Left lung (tissue), 4 donors: ENCODE measurements at regions not wholly inside any gene's neighbourhood (a gene's known extent, or its start where the extent isn't known, plus 50 kb on each side); places are given as distances from the start of the nearest gene placed in this dataset.

Source experiments
- ATAC-seq: fragments of 200-7000 bp; cut with Tn5 transposase; one replicate; pipeline ENCODE4 v1.9.1; 2020; ENCODE audit warnings: moderate library complexity
- DNase-seq, 4 donors: peaks; one replicate each; pipeline ENCODE4 v3.0.0-alpha.2; 2013 to 2020
- H3K27ac ChIP-seq, 2 donors: fragments of 200-600 bp; sonication (generic) in 1 of 2; one replicate each; pipeline versions ENCODE4 v1.5.0 to v1.8.0; 2020 to 2021
- H3K27me3 ChIP-seq, 2 donors: fragments of 200-600 bp; sonication (generic) in 1 of 2; one replicate each; pipeline versions ENCODE4 v1.5.0 to v1.8.0; 2020 to 2021
- H3K36me3 ChIP-seq, 2 donors: fragments of 200-600 bp; sonication (generic) in 1 of 2; one replicate each; pipeline versions ENCODE4 v1.5.0 to v1.8.0; 2020 to 2021
- H3K4me1 ChIP-seq, 2 donors: fragments of 200-600 bp; one replicate each; pipeline ENCODE4 v1.8.0; 2021
- H3K4me3 ChIP-seq, 2 donors: fragments of 200-600 bp; sonication (generic) in 1 of 2; one replicate each; pipeline versions ENCODE4 v1.5.0 to v1.8.0; 2020 to 2021; ENCODE audit warnings: mild to moderate bottlenecking in 1 of 2
- H3K9me3 ChIP-seq, 2 donors: fragments of 200-600 bp; sonication (generic) in 1 of 2; one replicate each; pipeline versions ENCODE4 v1.5.0 to v1.8.0; 2020 to 2021
- CTCF ChIP-seq, 2 donors: fragments of 200-600 bp; sonication (generic) in 1 of 2; IDR thresholded peaks; one replicate each; pipeline versions ENCODE4 v1.5.0 to v1.8.0; 2021; ENCODE audit warnings: antibody characterized with exemption in 2 of 2
- intact Hi-C, 2 donors: fragments of 100-400 bp; cut with DNase I; formaldehyde crosslinking; loops; one replicate each; pipeline versions ENCODE4 v1.11.2 to v1.14.2; 2022
- donor health status: DM: no; HTN: yes; CAD: no.
- donor health status: DM: no; HTN: no; CAD: no.

DNA sequence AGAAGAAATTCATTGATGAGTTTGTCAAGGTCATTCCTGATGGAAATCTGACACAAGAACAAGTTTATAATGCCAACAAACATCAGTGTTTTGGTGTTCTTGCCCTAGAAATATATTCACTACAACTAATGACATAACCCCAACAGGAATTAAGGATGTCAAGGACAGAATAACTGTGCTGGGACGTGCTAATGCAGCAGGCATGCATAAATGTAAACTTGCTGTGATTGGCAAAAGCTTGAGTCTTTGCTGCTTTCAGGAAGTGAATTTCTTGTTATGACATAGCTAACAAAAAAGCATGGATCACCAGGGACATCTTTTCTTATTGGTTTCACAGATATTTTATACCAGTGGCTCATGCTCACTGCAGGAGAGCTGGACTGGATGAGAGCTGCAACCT, 144.6 kb downstream of the KCTD12 start:
- H3K36me3 ChIP-seq, result no peaks in the 10 kb centered on the region
- intact Hi-C loops, result no loop called here
- H3K4me3 ChIP-seq, result no peak overlapping the region
- no peak for TF ChIP-seq CTCF (IDR thresholded peaks at IDR 0.05)
- H3K27ac ChIP-seq, result no peak overlapping the region
- DNase-seq (no peak), ATAC-seq (no peak)
- no peaks in the 10 kb centered on the region for H3K27me3 ChIP-seq
- H3K9me3 ChIP-seq, result peaks cover 0 to 8% of the 10 kb centered on the region in 2 donors
- H3K4me1 ChIP-seq, result peaks cover 0 to 11% of the 10 kb centered on the region in 2 donors

DNA sequence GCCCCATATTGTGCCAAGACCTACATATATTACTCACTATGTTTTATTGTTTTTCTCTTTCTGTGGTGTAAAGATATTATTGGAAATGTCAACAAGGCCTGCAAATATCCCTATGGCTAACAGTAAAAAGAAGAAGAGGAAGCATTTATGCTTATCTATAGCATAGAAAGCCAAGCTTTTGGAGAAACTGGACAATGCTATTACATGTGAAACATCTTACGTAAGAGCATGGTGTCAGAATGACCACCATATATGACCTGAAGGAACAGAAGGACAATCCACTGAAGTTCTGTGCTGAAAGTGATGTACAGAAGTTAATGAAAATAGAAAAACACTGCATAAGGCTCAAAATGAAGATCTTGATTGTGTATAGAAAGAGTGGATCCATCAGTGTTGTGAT, 145.2 kb downstream of the KCTD12 start:
- no peaks in the 10 kb centered on the region for H3K36me3 ChIP-seq
- H3K4me3 ChIP-seq, result no peak overlapping the region
- no peaks in the 10 kb centered on the region for H3K27me3 ChIP-seq
- no peak overlapping the region for H3K27ac ChIP-seq
- intact Hi-C loops, result no loop called here
- no peak for TF ChIP-seq CTCF (IDR thresholded peaks at IDR 0.05)
- H3K4me1 ChIP-seq, result peaks cover 0 to 5% of the 10 kb centered on the region in 2 donors
- DNase-seq (no peak), ATAC-seq (no peak)
- H3K9me3 ChIP-seq, result peaks cover 0 to 8% of the 10 kb centered on the region in 2 donors

DNA sequence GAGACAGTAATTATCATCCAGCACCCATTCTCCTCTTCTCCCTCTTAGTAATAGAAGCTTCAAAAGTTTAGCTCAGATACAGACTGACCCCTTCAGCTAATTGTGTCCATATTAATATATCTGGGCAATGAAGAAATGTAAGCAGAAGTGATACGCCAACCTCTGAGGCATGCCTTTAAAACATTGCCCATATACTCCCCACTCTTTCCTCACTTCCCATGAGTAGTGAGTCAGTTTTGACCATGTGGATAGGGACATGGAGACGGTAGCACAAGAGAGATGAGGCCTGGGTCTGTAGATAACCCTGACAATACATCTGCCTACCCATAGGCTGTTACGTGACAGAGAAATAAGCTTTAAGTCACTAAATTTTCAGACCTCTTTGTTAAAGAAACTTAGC, 147.6 kb downstream of the KCTD12 start:
- no peak for TF ChIP-seq CTCF (IDR thresholded peaks at IDR 0.05)
- ATAC-seq (no peak), DNase-seq (no peak)
- Histone ChIP-seq H3K4me3 (no peak overlapping the region), H3K27ac (no peak overlapping the region), H3K36me3 (no peaks in the 10 kb centered on the region), H3K27me3 (no peaks in the 10 kb centered on the region), H3K9me3 (peaks cover 0 to 8% of the 10 kb centered on the region in 2 donors), H3K4me1 (no peaks in the 10 kb centered on the region)
- intact Hi-C loops, result no loop called here

DNA sequence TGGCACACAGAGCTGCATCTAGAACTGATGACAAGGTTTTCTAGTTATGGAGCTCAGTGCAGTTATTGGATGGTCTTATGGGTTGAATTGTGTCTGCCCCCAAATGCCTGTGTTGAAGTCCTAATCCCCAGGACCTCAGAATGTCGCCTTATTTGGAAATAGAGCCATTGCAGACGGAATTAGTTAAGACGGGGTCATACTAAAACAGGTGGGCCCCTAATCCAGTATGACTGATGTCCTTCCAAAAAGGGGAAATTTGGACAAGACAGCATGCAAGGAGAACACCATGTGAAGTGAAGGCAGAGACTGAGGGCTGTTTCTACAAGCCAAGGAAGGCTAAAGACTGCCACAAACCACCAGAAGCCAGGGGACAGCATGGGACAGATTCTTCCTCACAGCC, 148.7 kb downstream of the KCTD12 start:
- intact Hi-C loops, result no loop called here
- DNase-seq (no peak), ATAC-seq (no peak)
- no peak overlapping the region for H3K4me3 ChIP-seq
- TF ChIP-seq CTCF (IDR thresholded peaks at IDR 0.05), result no peak
- H3K36me3 ChIP-seq, result no peaks in the 10 kb centered on the region
- peaks cover 0 to 8% of the 10 kb centered on the region in 2 donors for H3K9me3 ChIP-seq
- no peaks in the 10 kb centered on the region for H3K27me3 ChIP-seq
- H3K4me1 ChIP-seq, result no peaks in the 10 kb centered on the region
- no peak overlapping the region for H3K27ac ChIP-seq

DNA sequence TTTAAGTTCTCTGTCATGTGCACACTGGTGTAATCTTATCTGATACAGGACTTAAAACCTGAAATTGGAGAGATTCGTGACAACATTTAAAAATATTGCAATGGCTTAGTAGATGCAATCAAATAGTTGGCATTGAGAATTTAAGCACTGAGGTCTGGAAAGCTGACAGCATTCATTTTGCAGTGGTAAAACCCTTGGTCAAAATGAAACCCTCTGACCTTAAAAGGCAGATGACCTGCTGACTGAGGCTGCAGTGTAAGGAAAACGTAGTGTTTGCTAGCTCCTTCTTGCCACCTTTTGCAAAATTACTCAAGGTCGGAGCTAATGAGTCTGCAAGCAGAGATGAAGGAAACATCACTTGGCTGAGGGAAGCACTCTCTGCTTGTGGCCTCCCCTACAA, 150.6 kb downstream of the KCTD12 start:
- H3K36me3 ChIP-seq, result no peaks in the 10 kb centered on the region
- H3K27me3 ChIP-seq, result no peaks in the 10 kb centered on the region
- H3K9me3 ChIP-seq, result no peaks in the 10 kb centered on the region
- DNase-seq (no peak), ATAC-seq (no peak)
- TF ChIP-seq CTCF (IDR thresholded peaks at IDR 0.05), result no peak
- intact Hi-C loops, result no loop called here
- no peak overlapping the region for H3K27ac ChIP-seq
- H3K4me3 ChIP-seq, result no peak overlapping the region
- H3K4me1 ChIP-seq, result no peaks in the 10 kb centered on the region
